AG04449 (cell line): ENCODE measurements at regions not wholly inside any gene's neighbourhood (a gene's known extent, or its start where the extent isn't known, plus 50 kb on each side); places are given as distances from the start of the nearest gene placed in this dataset.
A peak's percentile ranks its signal among the peaks of the same experiment; 100 is the strongest.

Experiments used
- CTCF ChIA-PET: fragments of 350-600 bp; formaldehyde crosslinking; extraction: SDS; loops from one replicate; lab custom pipeline; 2021; ENCODE audit warnings: antibody characterized with exemption; lab: Yijun Ruan, JAX
- POLR2A ChIA-PET: fragments of 400-600, 350-600 bp; formaldehyde crosslinking; extraction: SDS; loops from one replicate; lab custom pipeline; 2020; ENCODE audit warnings: antibody characterized with exemption, inconsistent platforms; lab: Yijun Ruan, JAX
- DNase-seq: peaks from one replicate; pipeline ENCODE4 v3.0.0-alpha.2; 2010; ENCODE audit warnings: low read depth, low spot score
- H3K4me3 ChIP-seq: 2 replicates; pipeline ENCODE4 v1.5.1; 2011; ENCODE audit warnings: low read depth, mild to moderate bottlenecking, control low read depth, low read length
- CTCF ChIP-seq: IDR thresholded peaks from one replicate; pipeline ENCODE4 v1.5.1; 2011; ENCODE audit warnings: mild to moderate bottlenecking, moderate library complexity, low read length, control low read depth, inconsistent platforms; ENCODE audit not compliant: insufficient read depth; ENCODE audit errors: missing control alignments

GRCh38 chr11:37817727-37818270 lies 1219.8 kb upstream of the RAG2 start:
- no peak for TF ChIP-seq CTCF
- CTCF ChIA-PET, result no interaction called here
- DNase-seq, result no peak
- H3K4me3 ChIP-seq, result no peak overlapping the region
- POLR2A ChIA-PET, result no interaction called here

GRCh38 chr11:37812281-37812880 lies 1214.3 kb upstream of the RAG2 start:
- TF ChIP-seq CTCF, result no peak
- H3K4me3 ChIP-seq, result no peak overlapping the region
- ChIA-PET CTCF (no interaction called here), POLR2A (no interaction called here)
- DNase-seq, result no peak

- no peak for TF ChIP-seq CTCF
- no peak overlapping the region for H3K4me3 ChIP-seq
- ChIA-PET POLR2A (no interaction called here), CTCF (interaction anchor here (0.9 kb wide), 1 partner anchor 11 kb away, joined by 3 read pairs; no protein-coding TSS in a partner anchor)
- no peak for DNase-seq
Measured at GRCh38 chr11:37811349-37811748, 1213.3 kb upstream of the RAG2 start.

- CTCF ChIA-PET, result no interaction called here
- POLR2A ChIA-PET, result no interaction called here
- no peak for DNase-seq
- TF ChIP-seq CTCF, result no peak
- H3K4me3 ChIP-seq, result no peak overlapping the region
Measured at GRCh38 chr11:37804666-37805065, 1206.6 kb upstream of the RAG2 start.

GRCh38 chr11:37788141-37788877 lies 1190.3 kb upstream of the RAG2 start:
- no peak for TF ChIP-seq CTCF
- CTCF ChIA-PET, result no interaction called here
- POLR2A ChIA-PET, result no interaction called here
- peak; percentile 66 for DNase-seq
- H3K4me3 ChIP-seq, result no peak overlapping the region

GRCh38 chr11:37786214-37786755 lies 1188.2 kb upstream of the RAG2 start:
- ChIA-PET CTCF (no interaction called here), POLR2A (no interaction called here)
- TF ChIP-seq CTCF, result no peak
- DNase-seq, result peak; percentile 44
- no peak overlapping the region for H3K4me3 ChIP-seq
